ENCODE measurements at regions not wholly inside any gene's neighbourhood (a gene's known extent, or its start where the extent isn't known, plus 50 kb on each side); places are given as distances from the start of the nearest gene placed in this dataset.

- no peaks in the 10 kb centered on the region for H3K36me3 ChIP-seq
- TF ChIP-seq, protein P1, sequence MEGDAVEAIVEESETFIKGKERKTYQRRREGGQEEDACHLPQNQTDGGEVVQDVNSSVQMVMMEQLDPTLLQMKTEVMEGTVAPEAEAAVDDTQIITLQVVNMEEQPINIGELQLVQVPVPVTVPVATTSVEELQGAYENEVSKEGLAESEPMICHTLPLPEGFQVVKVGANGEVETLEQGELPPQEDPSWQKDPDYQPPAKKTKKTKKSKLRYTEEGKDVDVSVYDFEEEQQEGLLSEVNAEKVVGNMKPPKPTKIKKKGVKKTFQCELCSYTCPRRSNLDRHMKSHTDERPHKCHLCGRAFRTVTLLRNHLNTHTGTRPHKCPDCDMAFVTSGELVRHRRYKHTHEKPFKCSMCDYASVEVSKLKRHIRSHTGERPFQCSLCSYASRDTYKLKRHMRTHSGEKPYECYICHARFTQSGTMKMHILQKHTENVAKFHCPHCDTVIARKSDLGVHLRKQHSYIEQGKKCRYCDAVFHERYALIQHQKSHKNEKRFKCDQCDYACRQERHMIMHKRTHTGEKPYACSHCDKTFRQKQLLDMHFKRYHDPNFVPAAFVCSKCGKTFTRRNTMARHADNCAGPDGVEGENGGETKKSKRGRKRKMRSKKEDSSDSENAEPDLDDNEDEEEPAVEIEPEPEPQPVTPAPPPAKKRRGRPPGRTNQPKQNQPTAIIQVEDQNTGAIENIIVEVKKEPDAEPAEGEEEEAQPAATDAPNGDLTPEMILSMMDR (IDR thresholded peaks at IDR 0.05; ENCODE audit: low read depth, low read length): no peak
- H3K4me1 ChIP-seq: no peaks in the 10 kb centered on the region
- no peaks in the 10 kb centered on the region for H3K27me3 ChIP-seq
- no peak overlapping the region for H3K4me3 ChIP-seq (ENCODE audit: low read depth, low read length)
- H3K9me3 ChIP-seq: no peaks in the 10 kb centered on the region
- no peak for DNase-seq
These were observed 393.6 kb downstream of the CENPC start for GRCh38 chr4:67151376-67152343.

- DNase-seq: no peak
These were observed 403.7 kb downstream of the CENPC start for GRCh38 chr4:67141586-67141985.

DNA sequence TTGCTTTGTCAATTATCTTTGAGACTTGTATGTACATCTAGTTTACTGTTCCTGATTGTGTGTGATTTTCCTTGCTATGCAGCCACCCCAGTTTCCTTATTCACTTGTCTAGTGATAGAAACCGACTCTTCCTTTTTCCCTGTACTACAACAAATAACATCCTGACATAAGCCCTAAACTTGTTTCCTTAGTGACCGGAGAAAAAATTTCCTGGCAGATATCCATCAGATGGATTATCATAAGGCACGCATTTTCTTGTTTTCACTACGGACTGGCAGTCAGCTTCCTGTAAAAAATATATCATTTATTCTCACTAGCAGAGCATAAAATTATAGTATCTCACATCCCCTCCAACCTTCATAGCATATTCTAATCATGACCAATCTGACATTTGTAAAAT lies 410.7 kb downstream of the CENPC start:
- DNase-seq: no peak
- H3K4me3 ChIP-seq (ENCODE audit: low read depth, low read length): no peak overlapping the region
- H3K27me3 ChIP-seq: no peaks in the 10 kb centered on the region
- TF ChIP-seq, protein P1 (IDR thresholded peaks at IDR 0.05; ENCODE audit: low read depth, low read length): no peak
- H3K36me3 ChIP-seq: no peaks in the 10 kb centered on the region
- no peaks in the 10 kb centered on the region for H3K4me1 ChIP-seq
- H3K9me3 ChIP-seq: no peaks in the 10 kb centered on the region

More at GRCh38 chr4:67141586-67141985, 403.7 kb downstream of the CENPC start:
- H3K36me3 ChIP-seq: no peaks in the 10 kb centered on the region
- no peaks in the 10 kb centered on the region for H3K27me3 ChIP-seq
- H3K4me3 ChIP-seq (ENCODE audit: low read depth, low read length): no peak overlapping the region
- TF ChIP-seq, protein P1 (IDR thresholded peaks at IDR 0.05; ENCODE audit: low read depth, low read length): no peak
- no peaks in the 10 kb centered on the region for H3K9me3 ChIP-seq
- H3K4me1 ChIP-seq: no peaks in the 10 kb centered on the region

DNA sequence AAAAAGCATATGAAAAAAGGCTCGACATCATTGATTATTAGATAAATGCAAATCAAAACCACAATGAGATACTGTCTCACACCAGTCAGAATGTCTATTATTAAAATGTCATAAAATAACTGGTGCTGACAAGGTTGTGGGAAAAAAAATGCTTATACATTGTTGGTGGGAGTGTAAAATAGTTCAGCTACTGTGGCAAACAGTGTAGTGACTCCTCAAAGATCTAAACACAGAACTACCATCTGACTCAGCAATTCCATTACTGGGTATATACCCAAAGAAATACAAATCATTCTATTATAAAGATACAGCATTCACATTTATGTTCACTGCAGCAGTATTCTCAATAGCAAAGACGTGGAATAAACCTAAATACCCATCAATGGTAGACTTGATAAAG lies 412.1 kb downstream of the CENPC start:
- no peaks in the 10 kb centered on the region for H3K27me3 ChIP-seq
- H3K4me1 ChIP-seq: no peaks in the 10 kb centered on the region
- TF ChIP-seq, protein P1 (IDR thresholded peaks at IDR 0.05; ENCODE audit: low read depth, low read length): no peak
- no peak overlapping the region for H3K4me3 ChIP-seq (ENCODE audit: low read depth, low read length)
- DNase-seq: no peak
- no peaks in the 10 kb centered on the region for H3K9me3 ChIP-seq
- no peaks in the 10 kb centered on the region for H3K36me3 ChIP-seq

DNA sequence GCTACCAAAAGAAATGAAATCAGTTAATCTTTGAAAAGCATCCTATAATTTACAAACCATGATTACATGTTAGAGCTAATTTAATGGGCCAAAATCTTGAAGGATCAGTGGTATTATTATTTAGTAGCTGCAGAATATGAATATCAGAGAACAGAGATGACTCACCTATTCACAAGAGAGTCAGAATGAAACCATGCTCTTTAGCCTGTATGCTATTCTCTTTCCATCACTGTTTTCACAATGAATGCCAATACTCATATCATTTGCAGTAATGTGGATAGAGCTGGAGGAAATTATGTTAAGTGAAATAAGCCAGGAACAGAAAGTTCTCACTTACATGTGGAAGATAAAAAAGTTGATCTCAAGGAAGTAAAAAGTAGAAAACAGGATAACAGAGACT lies 414.1 kb downstream of the CENPC start:
- DNase-seq: no peak
- Histone ChIP-seq H3K36me3 (no peaks in the 10 kb centered on the region), H3K4me1 (no peaks in the 10 kb centered on the region), H3K4me3 (ENCODE audit: low read depth, low read length) (no peak overlapping the region), H3K9me3 (no peaks in the 10 kb centered on the region), H3K27me3 (no peaks in the 10 kb centered on the region)
- TF ChIP-seq, protein P1 (IDR thresholded peaks at IDR 0.05; ENCODE audit: low read depth, low read length): no peak

DNA sequence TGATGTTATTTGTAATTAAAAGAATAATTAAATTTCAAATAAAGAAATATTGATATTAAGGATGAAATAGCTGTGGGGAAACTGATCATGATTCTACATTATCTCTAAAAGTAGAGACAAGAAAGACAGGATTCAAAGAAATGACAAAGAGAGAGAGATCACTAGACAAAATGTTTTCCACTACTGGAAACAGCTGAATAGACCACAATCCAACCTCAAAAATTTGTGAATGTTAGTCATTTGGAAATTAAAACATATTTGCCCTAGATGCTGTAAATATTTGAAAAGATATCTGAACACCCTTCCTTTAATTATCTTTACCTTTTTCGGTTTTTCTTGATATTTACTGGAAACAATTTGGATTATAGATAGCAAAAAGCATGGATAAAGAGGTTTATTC lies 414.9 kb downstream of the CENPC start:
- H3K27me3 ChIP-seq: no peaks in the 10 kb centered on the region
- no peaks in the 10 kb centered on the region for H3K4me1 ChIP-seq
- TF ChIP-seq, protein P1 (IDR thresholded peaks at IDR 0.05; ENCODE audit: low read depth, low read length): no peak
- H3K9me3 ChIP-seq: no peaks in the 10 kb centered on the region
- no peaks in the 10 kb centered on the region for H3K36me3 ChIP-seq
- DNase-seq: no peak
- no peak overlapping the region for H3K4me3 ChIP-seq (ENCODE audit: low read depth, low read length)

All from BE2C (cell line).